Effector CD8-positive, alpha-beta T cell (primary cell): ENCODE measurements at regions not wholly inside any gene's neighbourhood (a gene's known extent, or its start where the extent isn't known, plus 50 kb on each side); places are given as distances from the start of the nearest gene placed in this dataset.

Experiments
- DNase-seq: peaks from one replicate; lab custom pipeline; 2025; lab: John Stamatoyannopoulos, UW

GRCh38 chr4:123747016-123747415 is 350.4 kb downstream of the SPRY1 start:
- DNase-seq, result no peak

GRCh38 chr4:123748806-123749205 is 352.2 kb downstream of the SPRY1 start:
- DNase-seq, result no peak

GRCh38 chr4:123749383-123749782 is 352.8 kb downstream of the SPRY1 start:
- DNase-seq, result no peak

GRCh38 chr4:123750044-123750443 is 353.4 kb downstream of the SPRY1 start:
- DNase-seq, result no peak

- no peak for DNase-seq
Observed at GRCh38 chr4:123755655-123756054, 359.1 kb downstream of the SPRY1 start.

GRCh38 chr4:123767806-123768205 is 371.2 kb downstream of the SPRY1 start:
- DNase-seq, result no peak

GRCh38 chr4:123770884-123771283 is 374.3 kb downstream of the SPRY1 start:
- no peak for DNase-seq

GRCh38 chr4:123776267-123776666 is 379.7 kb downstream of the SPRY1 start:
- DNase-seq, result no peak

- DNase-seq, result no peak
Observed at GRCh38 chr4:123777373-123777772, 380.8 kb downstream of the SPRY1 start.

- DNase-seq, result no peak
Observed at GRCh38 chr4:123783151-123783790, 386.7 kb downstream of the SPRY1 start.

- DNase-seq, result no peak
Observed at GRCh38 chr4:123783921-123784320, 387.3 kb downstream of the SPRY1 start.

GRCh38 chr4:123784626-123785025 is 388.0 kb downstream of the SPRY1 start:
- DNase-seq, result no peak

GRCh38 chr4:123785538-123785937 is 388.9 kb downstream of the SPRY1 start:
- no peak for DNase-seq

- no peak for DNase-seq
Observed at GRCh38 chr4:123786163-123786915, 389.7 kb downstream of the SPRY1 start.

- DNase-seq, result no peak
Observed at GRCh38 chr4:123786920-123787319, 390.3 kb downstream of the SPRY1 start.

GRCh38 chr4:123787512-123788080 is 391.0 kb downstream of the SPRY1 start:
- DNase-seq, result no peak

- DNase-seq, result no peak
Observed at GRCh38 chr4:123788577-123788976, 392.0 kb downstream of the SPRY1 start.

GRCh38 chr4:123790681-123791080 is 394.1 kb downstream of the SPRY1 start:
- no peak for DNase-seq

- no peak for DNase-seq
Observed at GRCh38 chr4:123802082-123802645, 405.6 kb downstream of the SPRY1 start.

GRCh38 chr4:123802933-123803332 is 406.3 kb downstream of the SPRY1 start:
- no peak for DNase-seq

GRCh38 chr4:123804196-123804721 is 407.7 kb downstream of the SPRY1 start:
- DNase-seq, result no peak

GRCh38 chr4:123806056-123806455 is 409.5 kb downstream of the SPRY1 start:
- DNase-seq, result no peak

- no peak for DNase-seq
Observed at GRCh38 chr4:123807187-123807586, 410.6 kb downstream of the SPRY1 start.
